ENCODE measurements at regions not wholly inside any gene's neighbourhood (a gene's known extent, or its start where the extent isn't known, plus 50 kb on each side); places are given as distances from the start of the nearest gene placed in this dataset.
"Not testable (repeated sequence)": the region's sequence is repeated elsewhere in the genome, so short reads cannot be mapped to it uniquely, and the experiment has no call there.

- DNase-seq = no peak
- Mint-ChIP-seq H3K36me3 (no peaks in the 10 kb centered on the region), H3K9me3 (no peaks in the 10 kb centered on the region), H3K27me3 (peaks cover 5% of the 10 kb centered on the region), H3K27ac (no peak overlapping the region), H3K4me3 (no peak overlapping the region), H3K4me1 (no peaks in the 10 kb centered on the region)
Measured at GRCh38 chr1:87398641-87399040, 70.0 kb downstream of the LMO4 start.

DNA sequence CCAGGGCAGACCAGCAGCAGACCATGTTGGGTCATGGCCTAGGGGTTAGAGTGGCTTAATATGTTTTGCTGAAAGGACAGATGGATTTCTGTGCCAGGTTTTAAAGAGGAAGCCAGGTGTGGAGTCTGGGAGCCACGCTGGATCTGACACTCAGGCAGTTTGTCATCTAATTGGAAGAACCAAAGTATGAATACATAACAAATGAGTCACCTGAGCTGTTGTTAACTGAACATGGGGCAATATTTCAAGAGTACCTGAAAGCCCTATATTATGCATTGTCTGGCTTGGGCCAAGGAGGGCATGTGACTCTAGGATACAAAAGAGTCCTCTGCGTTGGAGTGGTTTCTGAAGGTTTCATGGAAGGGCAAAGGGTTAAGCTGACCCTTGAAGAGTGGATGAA, 70.6 kb downstream of the LMO4 start:
- Mint-ChIP-seq H3K4me3 (no peak overlapping the region), H3K27ac (no peak overlapping the region), H3K36me3 (no peaks in the 10 kb centered on the region), H3K27me3 (peaks cover 5% of the 10 kb centered on the region), H3K9me3 (no peaks in the 10 kb centered on the region), H3K4me1 (peaks cover 6% of the 10 kb centered on the region)
- DNase-seq = no peak

- DNase-seq = no peak
- Mint-ChIP-seq H3K4me1 (peaks cover 10% of the 10 kb centered on the region), H3K27ac (no peak overlapping the region), H3K36me3 (no peaks in the 10 kb centered on the region), H3K9me3 (no peaks in the 10 kb centered on the region), H3K4me3 (no peak overlapping the region), H3K27me3 (peaks cover 5% of the 10 kb centered on the region)
Measured at GRCh38 chr1:87399701-87400100, 71.0 kb downstream of the LMO4 start.

GRCh38 chr1:87400813-87401212, 72.1 kb downstream of the LMO4 start:
- H3K27ac Mint-ChIP-seq = no peak overlapping the region
- H3K27me3 Mint-ChIP-seq = peaks cover 5% of the 10 kb centered on the region
- no peak for DNase-seq
- no peak overlapping the region for H3K4me3 Mint-ChIP-seq
- peaks cover 11% of the 10 kb centered on the region for H3K4me1 Mint-ChIP-seq
- H3K9me3 Mint-ChIP-seq = peaks cover 5% of the 10 kb centered on the region
- H3K36me3 Mint-ChIP-seq = peaks cover 4% of the 10 kb centered on the region

- H3K4me3 Mint-ChIP-seq = no peak overlapping the region
- H3K4me1 Mint-ChIP-seq = peaks cover 11% of the 10 kb centered on the region
- H3K9me3 Mint-ChIP-seq = peaks cover 5% of the 10 kb centered on the region
- peaks cover 5% of the 10 kb centered on the region for H3K27me3 Mint-ChIP-seq
- H3K36me3 Mint-ChIP-seq = peaks cover 4% of the 10 kb centered on the region
- no peak overlapping the region for H3K27ac Mint-ChIP-seq
- DNase-seq = no peak
Measured at GRCh38 chr1:87402241-87403002, 73.7 kb downstream of the LMO4 start.

GRCh38 chr1:87403061-87403820, 74.6 kb downstream of the LMO4 start:
- H3K36me3 Mint-ChIP-seq = peaks cover 4% of the 10 kb centered on the region
- peaks cover 5% of the 10 kb centered on the region for H3K9me3 Mint-ChIP-seq
- no peak for DNase-seq
- H3K4me3 Mint-ChIP-seq = no peak overlapping the region
- no peak overlapping the region for H3K27ac Mint-ChIP-seq
- H3K27me3 Mint-ChIP-seq = peaks cover 5% of the 10 kb centered on the region
- H3K4me1 Mint-ChIP-seq = peaks cover 11% of the 10 kb centered on the region

DNA sequence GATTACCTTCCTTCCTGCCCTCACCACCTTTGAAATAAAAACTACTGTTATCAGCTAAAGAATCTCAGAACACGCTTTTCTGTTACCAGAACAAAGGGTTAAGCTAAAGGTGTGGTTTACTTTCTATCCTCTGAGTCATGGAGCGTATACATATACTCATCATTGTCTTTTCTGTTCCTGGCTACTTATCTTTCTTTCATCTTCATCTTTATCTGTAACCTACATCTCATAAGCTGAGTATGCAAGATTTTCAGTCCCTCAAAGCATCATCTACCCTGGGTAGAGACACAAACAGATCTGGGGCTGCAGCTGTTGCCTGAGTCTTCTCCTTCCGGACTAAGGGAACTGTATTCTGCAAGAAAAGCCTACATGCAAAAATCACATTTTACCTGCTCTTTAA, 75.6 kb downstream of the LMO4 start:
- DNase-seq = no peak
- Mint-ChIP-seq H3K27ac (no peak overlapping the region), H3K27me3 (peaks cover 5% of the 10 kb centered on the region), H3K4me1 (peaks cover 11% of the 10 kb centered on the region), H3K9me3 (peaks cover 5% of the 10 kb centered on the region), H3K4me3 (no peak overlapping the region), H3K36me3 (peaks cover 4% of the 10 kb centered on the region)

GRCh38 chr1:87408665-87409248, 80.1 kb downstream of the LMO4 start:
- peaks cover 4% of the 10 kb centered on the region for H3K36me3 Mint-ChIP-seq

GRCh38 chr1:87410776-87411480, 82.2 kb downstream of the LMO4 start:
- H3K9me3 Mint-ChIP-seq = peaks cover 1% of the 10 kb centered on the region
- H3K36me3 Mint-ChIP-seq = no peaks in the 10 kb centered on the region
- no peak for DNase-seq
- no peak overlapping the region for H3K27ac Mint-ChIP-seq
- H3K4me3 Mint-ChIP-seq = no peak overlapping the region
- no peaks in the 10 kb centered on the region for H3K4me1 Mint-ChIP-seq
- H3K27me3 Mint-ChIP-seq = no peaks in the 10 kb centered on the region

More at GRCh38 chr1:87408665-87409248, 80.1 kb downstream of the LMO4 start:
- DNase-seq = no peak
- H3K9me3 Mint-ChIP-seq = peaks cover 5% of the 10 kb centered on the region
- H3K27ac Mint-ChIP-seq = no peak overlapping the region
- no peaks in the 10 kb centered on the region for H3K27me3 Mint-ChIP-seq
- no peak overlapping the region for H3K4me3 Mint-ChIP-seq
- peaks cover 10% of the 10 kb centered on the region for H3K4me1 Mint-ChIP-seq

- not testable (repeated sequence) for H3K9me3 Mint-ChIP-seq, H3K36me3 Mint-ChIP-seq, H3K4me3 Mint-ChIP-seq, H3K27ac Mint-ChIP-seq, H3K27me3 Mint-ChIP-seq, DNase-seq, H3K4me1 Mint-ChIP-seq
Measured at GRCh38 chr1:87413846-87414245, 85.2 kb downstream of the LMO4 start.

DNA sequence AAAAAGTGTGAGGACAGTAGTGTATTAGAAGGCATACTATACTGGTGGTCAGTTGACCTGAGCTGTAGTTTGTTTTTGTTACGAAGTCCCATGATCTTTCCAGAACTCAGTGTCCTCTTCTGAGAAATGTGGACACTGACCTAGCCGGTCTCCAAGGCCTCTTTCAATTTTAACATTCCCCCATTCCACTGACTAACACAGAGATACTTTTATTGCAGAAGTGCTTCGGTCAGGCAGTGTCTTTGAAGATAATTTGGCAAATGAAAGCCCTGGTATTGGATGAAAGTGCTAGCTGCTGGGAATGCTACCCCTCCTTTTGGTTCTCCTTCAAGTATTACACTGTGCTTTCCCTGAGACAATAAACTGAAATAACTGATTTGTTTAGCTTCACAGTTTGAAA, 89.4 kb downstream of the LMO4 start:
- Mint-ChIP-seq H3K27ac (no peak overlapping the region), H3K9me3 (peaks cover 3% of the 10 kb centered on the region), H3K27me3 (no peaks in the 10 kb centered on the region), H3K4me1 (no peaks in the 10 kb centered on the region), H3K4me3 (no peak overlapping the region), H3K36me3 (no peaks in the 10 kb centered on the region)
- no peak for DNase-seq

DNA sequence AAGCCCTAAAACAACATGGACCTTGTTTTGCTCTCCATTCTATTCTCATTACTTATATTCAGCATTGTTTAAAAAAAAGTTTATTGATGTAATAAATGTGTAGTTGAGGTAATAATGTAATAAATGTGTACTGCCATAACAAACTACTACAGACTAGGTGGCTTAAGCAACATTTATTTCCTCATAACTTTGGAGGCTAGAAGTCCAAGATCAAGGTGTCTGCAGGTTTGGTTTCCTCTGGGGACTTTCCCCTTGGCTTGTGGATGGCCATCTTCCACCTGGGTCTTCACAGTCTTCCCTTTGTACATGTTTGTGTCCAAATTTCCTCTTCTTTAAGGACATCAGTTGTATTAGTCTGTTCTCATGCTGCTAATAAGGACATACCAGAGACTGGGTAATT, 93.1 kb downstream of the LMO4 start:
- no peaks in the 10 kb centered on the region for H3K36me3 Mint-ChIP-seq
- H3K27ac Mint-ChIP-seq = no peak overlapping the region
- H3K27me3 Mint-ChIP-seq = no peaks in the 10 kb centered on the region
- H3K9me3 Mint-ChIP-seq = peaks cover 2% of the 10 kb centered on the region
- no peaks in the 10 kb centered on the region for H3K4me1 Mint-ChIP-seq
- no peak for DNase-seq
- H3K4me3 Mint-ChIP-seq = no peak overlapping the region

DNA sequence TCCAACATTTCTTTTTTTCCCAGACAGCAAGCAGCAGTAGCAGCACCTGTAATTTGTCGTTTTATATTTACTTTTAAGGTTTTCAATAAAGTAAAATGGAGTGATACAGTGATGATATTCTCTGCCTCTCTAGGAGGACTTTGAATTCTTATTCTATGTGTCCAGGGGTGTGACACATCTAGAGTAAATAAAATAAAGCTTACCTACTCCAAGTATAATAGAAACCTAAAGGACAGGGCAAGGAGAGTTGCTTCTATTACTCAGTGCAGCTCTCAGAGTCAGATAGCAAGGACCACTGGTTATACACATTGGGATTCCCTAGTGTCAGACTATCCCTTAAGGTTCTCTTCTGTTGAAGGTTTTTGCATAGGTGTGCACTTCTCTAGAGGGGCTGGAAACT, 95.9 kb downstream of the LMO4 start:
- H3K36me3 Mint-ChIP-seq = no peaks in the 10 kb centered on the region

DNA sequence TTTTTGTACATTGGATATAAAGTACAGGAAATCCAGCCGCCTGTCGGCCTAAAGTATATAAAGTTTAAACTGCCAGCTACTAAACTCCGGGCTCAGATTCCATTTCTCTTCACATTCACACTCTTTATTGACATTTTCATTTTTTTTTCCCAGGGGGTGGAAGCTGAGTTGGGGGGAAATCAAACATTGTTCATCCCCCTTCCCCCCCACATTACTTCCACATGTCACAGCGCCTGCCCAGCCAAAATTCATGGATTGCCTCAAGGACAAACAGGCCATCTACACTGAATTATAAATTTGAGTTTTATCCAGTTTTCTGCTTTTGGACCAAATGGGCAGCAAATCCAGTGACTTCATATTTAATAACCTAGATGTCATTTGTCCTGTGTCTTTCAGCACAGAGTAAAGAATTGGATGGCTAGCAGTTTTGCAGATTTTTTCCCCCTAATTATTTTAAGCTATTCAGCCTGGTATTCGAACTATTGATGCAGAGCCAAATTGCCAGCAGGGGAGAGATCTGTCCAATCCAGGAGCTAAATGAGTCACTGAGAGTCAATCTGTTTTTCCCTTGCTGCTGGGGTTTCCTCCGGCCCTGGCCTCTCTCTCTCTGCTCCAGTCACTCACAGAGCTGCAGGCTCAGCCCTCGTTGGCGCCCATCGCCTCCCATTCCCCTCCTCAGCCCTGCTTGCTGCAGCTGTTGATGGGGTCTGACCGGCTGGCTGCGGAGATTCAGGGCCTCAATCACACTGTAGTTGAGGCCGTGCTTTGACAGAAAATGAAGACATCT, 98.0 kb downstream of the LMO4 start:
- no peaks in the 10 kb centered on the region for H3K4me1 Mint-ChIP-seq
- peaks cover 6% of the 10 kb centered on the region for H3K27me3 Mint-ChIP-seq
- no peak overlapping the region for H3K27ac Mint-ChIP-seq
- H3K4me3 Mint-ChIP-seq = no peak overlapping the region
- peaks cover 2% of the 10 kb centered on the region for H3K9me3 Mint-ChIP-seq
- H3K36me3 Mint-ChIP-seq = no peaks in the 10 kb centered on the region
- no peak for DNase-seq

More for the DNA sequence above, 95.9 kb downstream of the LMO4 start:
- no peak for DNase-seq
- Mint-ChIP-seq H3K9me3 (peaks cover 2% of the 10 kb centered on the region), H3K4me1 (no peaks in the 10 kb centered on the region), H3K27me3 (peaks cover 3% of the 10 kb centered on the region), H3K27ac (no peak overlapping the region), H3K4me3 (no peak overlapping the region)
